Hepatocyte (in vitro differentiated cells): ENCODE measurements at regions not wholly inside any gene's neighbourhood (a gene's known extent, or its start where the extent isn't known, plus 50 kb on each side); places are given as distances from the start of the nearest gene placed in this dataset.

ENCODE experiments used
- DNase-seq: peaks from one replicate; pipeline ENCODE4 v3.0.0-alpha.2; 2016; ENCODE audit warnings: low spot score
- H2AFZ ChIP-seq: fragments of 200-600 bp; sonication (generic); 2 replicates; pipeline ENCODE4 v1.6.0; 2016; ENCODE audit warnings: antibody characterized with exemption, mild to moderate bottlenecking
- H3K27ac ChIP-seq: fragments of 200-600 bp; sonication (generic); 2 replicates; pipeline ENCODE4 v1.5.1; 2016; ENCODE audit warnings: mild to moderate bottlenecking
- H3K27me3 ChIP-seq: fragments of 200-600 bp; sonication (generic); 2 replicates; pipeline ENCODE4 v1.6.1; 2016
- H3K36me3 ChIP-seq: fragments of 200-600 bp; sonication (generic); replicated peaks from 2 replicates; pipeline ENCODE4 v1.5.1; 2016; ENCODE audit warnings: low read depth; ENCODE audit not compliant: insufficient read depth
- H3K4me1 ChIP-seq: fragments of 200-600 bp; sonication (generic); 2 replicates; pipeline ENCODE4 v1.5.1; 2016; ENCODE audit warnings: mild to moderate bottlenecking, moderate library complexity; ENCODE audit not compliant: insufficient read depth
- H3K4me2 ChIP-seq: fragments of 200-600 bp; sonication (generic); 2 replicates; pipeline ENCODE4 v1.6.0; 2016
- H3K4me3 ChIP-seq: fragments of 200-600 bp; sonication (generic); 2 replicates; pipeline ENCODE4 v1.5.1; 2016; ENCODE audit warnings: mild to moderate bottlenecking
- H3K79me2 ChIP-seq: fragments of 200-600 bp; sonication (generic); 2 replicates; pipeline ENCODE4 v1.6.0; 2017; ENCODE audit warnings: mild to moderate bottlenecking
- H3K9me2 ChIP-seq: fragments of 200-600 bp; sonication (generic); replicated peaks from 2 replicates; pipeline ENCODE4 v1.6.0; 2017; ENCODE audit warnings: mild to moderate bottlenecking; ENCODE audit not compliant: insufficient read depth
- H3K9me3 ChIP-seq: fragments of 200-600 bp; sonication (generic); 2 replicates; pipeline ENCODE4 v1.5.1; 2016; ENCODE audit warnings: low read depth, mild to moderate bottlenecking
- H4K20me1 ChIP-seq: fragments of 200-600 bp; sonication (generic); 2 replicates; pipeline ENCODE4 v1.6.0; 2016; ENCODE audit warnings: mild to moderate bottlenecking; ENCODE audit not compliant: insufficient read depth, poor library complexity, severe bottlenecking
- CTCF ChIP-seq: fragments of 200-600 bp; sonication (generic); IDR thresholded peaks from 2 replicates; pipeline ENCODE4 v1.5.1; 2016; ENCODE audit warnings: antibody characterized with exemption, mild to moderate bottlenecking; ENCODE audit not compliant: poor library complexity
- EZH2 ChIP-seq: fragments of 200-600 bp; sonication (generic); IDR thresholded peaks from 2 replicates; pipeline ENCODE4 v1.6.1; 2016; ENCODE audit warnings: antibody characterized with exemption, mild to moderate bottlenecking, borderline replicate concordance
- EZH2phosphoT487 ChIP-seq: fragments of 200-600 bp; sonication (generic); IDR thresholded peaks from one replicate; pipeline ENCODE4 v1.6.1; 2018; ENCODE audit warnings: antibody characterized with exemption, mild to moderate bottlenecking, low read depth, moderate library complexity; ENCODE audit not compliant: unreplicated experiment, severe bottlenecking
- WGBS: methylation state at CpG from one replicate; pipeline ENCODE4 v1.1.6; 2016; ENCODE audit warnings: low lambda C conversion rate; ENCODE audit errors: missing lambda C conversion rate; 5-methylcytosine and 5-hydroxymethylcytosine counted together

- H3K79me2 ChIP-seq = no peaks in the 10 kb centered on the region
- no peak for TF ChIP-seq CTCF
- no peak for TF ChIP-seq EZH2
- TF ChIP-seq EZH2phosphoT487 = no peak
- no peaks in the 10 kb centered on the region for H3K4me1 ChIP-seq
- no peaks in the 10 kb centered on the region for H3K9me2 ChIP-seq
- no peaks in the 10 kb centered on the region for H3K9me3 ChIP-seq
- H3K36me3 ChIP-seq = no peaks in the 10 kb centered on the region
- no peak overlapping the region for H3K4me3 ChIP-seq
- no peak overlapping the region for H3K27ac ChIP-seq
- no peak overlapping the region for H3K4me2 ChIP-seq
- H2AFZ ChIP-seq = no peak overlapping the region
- WGBS = 79% methylated on average over 5 of the region's 5 CpGs
- no peak for DNase-seq
- H3K27me3 ChIP-seq = no peaks in the 10 kb centered on the region
- no peaks in the 10 kb centered on the region for H4K20me1 ChIP-seq
Observed at GRCh38 chr6:45783716-45784115, 231.9 kb downstream of the CLIC5 start.

GRCh38 chr6:45781890-45782289 lies 233.8 kb downstream of the CLIC5 start:
- 73% methylated on average over 3 of the region's 3 CpGs for WGBS
- no peak overlapping the region for H3K27ac ChIP-seq
- no peaks in the 10 kb centered on the region for H3K9me3 ChIP-seq
- TF ChIP-seq CTCF = no peak
- no peak for TF ChIP-seq EZH2
- peaks cover 8% of the 10 kb centered on the region for H3K27me3 ChIP-seq
- no peaks in the 10 kb centered on the region for H3K4me1 ChIP-seq
- H3K9me2 ChIP-seq = no peaks in the 10 kb centered on the region
- no peak overlapping the region for H2AFZ ChIP-seq
- no peaks in the 10 kb centered on the region for H4K20me1 ChIP-seq
- no peak overlapping the region for H3K4me2 ChIP-seq
- H3K4me3 ChIP-seq = no peak overlapping the region
- H3K36me3 ChIP-seq = no peaks in the 10 kb centered on the region
- H3K79me2 ChIP-seq = no peaks in the 10 kb centered on the region
- DNase-seq = no peak

- Histone ChIP-seq H4K20me1 (no peaks in the 10 kb centered on the region), H3K4me2 (no peak overlapping the region), H3K79me2 (no peaks in the 10 kb centered on the region), H3K9me3 (no peaks in the 10 kb centered on the region), H3K4me1 (no peaks in the 10 kb centered on the region), H3K27ac (no peak overlapping the region), H3K36me3 (no peaks in the 10 kb centered on the region), H2AFZ (no peak overlapping the region), H3K27me3 (peaks cover 8% of the 10 kb centered on the region), H3K4me3 (no peak overlapping the region), H3K9me2 (no peaks in the 10 kb centered on the region)
- no peak for TF ChIP-seq EZH2phosphoT487
- TF ChIP-seq EZH2 = no peak
- no peak for TF ChIP-seq CTCF
- DNase-seq = no peak
- WGBS = 94% methylated on average over 2 of the region's 2 CpGs
Observed at GRCh38 chr6:45780523-45780922, 235.1 kb downstream of the CLIC5 start.
